ENCODE measurements at regions not wholly inside any gene's neighbourhood (a gene's known extent, or its start where the extent isn't known, plus 50 kb on each side); places are given as distances from the start of the nearest gene placed in this dataset.

- no peak for TF ChIP-seq CTCF (IDR thresholded peaks at IDR 0.05; ENCODE audit: low read depth, low read length, missing control alignments)
Observed at GRCh38 chr5:98997000-98997399, 68.2 kb upstream of the CHD1 start.

GRCh38 chr5:98994611-98995010 lies 65.8 kb upstream of the CHD1 start:
- no peak for DNase-seq (ENCODE audit: low read depth)
- no peak overlapping the region for H3K4me3 ChIP-seq (ENCODE audit: low read depth, low read length)
- in situ Hi-C loops (cut with HindIII; ENCODE audit: low sequenced_read_pairs) = no loop called here
- no peak for TF ChIP-seq CTCF (IDR thresholded peaks at IDR 0.05; ENCODE audit: low read depth, low read length, missing control alignments)

More at GRCh38 chr5:98997000-98997399, 68.2 kb upstream of the CHD1 start:
- in situ Hi-C loops (cut with HindIII; ENCODE audit: low sequenced_read_pairs) = no loop called here
- DNase-seq (ENCODE audit: low read depth) = no peak
- H3K4me3 ChIP-seq (ENCODE audit: low read depth, low read length) = no peak overlapping the region

- no peak for TF ChIP-seq CTCF (IDR thresholded peaks at IDR 0.05; ENCODE audit: low read depth, low read length, missing control alignments)
- H3K4me3 ChIP-seq (ENCODE audit: low read depth, low read length) = no peak overlapping the region
- no peak for DNase-seq (ENCODE audit: low read depth)
- in situ Hi-C loops (cut with HindIII; ENCODE audit: low sequenced_read_pairs) = no loop called here
Observed at GRCh38 chr5:98993512-98993911, 64.7 kb upstream of the CHD1 start.

- TF ChIP-seq CTCF (IDR thresholded peaks at IDR 0.05; ENCODE audit: low read depth, low read length, missing control alignments) = no peak
- in situ Hi-C loops (cut with HindIII; ENCODE audit: low sequenced_read_pairs) = no loop called here
- no peak for DNase-seq (ENCODE audit: low read depth)
- H3K4me3 ChIP-seq (ENCODE audit: low read depth, low read length) = no peak overlapping the region
Observed at GRCh38 chr5:98992552-98992951, 63.7 kb upstream of the CHD1 start.

GRCh38 chr5:98989727-98990126 lies 60.9 kb upstream of the CHD1 start:
- DNase-seq (ENCODE audit: low read depth) = no peak
- in situ Hi-C loops (cut with HindIII; ENCODE audit: low sequenced_read_pairs) = no loop called here

GRCh38 chr5:98986587-98986986 lies 57.8 kb upstream of the CHD1 start:
- H3K4me3 ChIP-seq (ENCODE audit: low read depth, low read length) = no peak overlapping the region
- DNase-seq (ENCODE audit: low read depth) = no peak
- in situ Hi-C loops (cut with HindIII; ENCODE audit: low sequenced_read_pairs) = no loop called here
- TF ChIP-seq CTCF (IDR thresholded peaks at IDR 0.05; ENCODE audit: low read depth, low read length, missing control alignments) = no peak

More at GRCh38 chr5:98989727-98990126, 60.9 kb upstream of the CHD1 start:
- no peak overlapping the region for H3K4me3 ChIP-seq (ENCODE audit: low read depth, low read length)
- no peak for TF ChIP-seq CTCF (IDR thresholded peaks at IDR 0.05; ENCODE audit: low read depth, low read length, missing control alignments)

- TF ChIP-seq CTCF (IDR thresholded peaks at IDR 0.05; ENCODE audit: low read depth, low read length, missing control alignments) = no peak
- in situ Hi-C loops (cut with HindIII; ENCODE audit: low sequenced_read_pairs) = no loop called here
- DNase-seq (ENCODE audit: low read depth) = no peak
- H3K4me3 ChIP-seq (ENCODE audit: low read depth, low read length) = no peak overlapping the region
Observed at GRCh38 chr5:98982880-98983279, 54.1 kb upstream of the CHD1 start.
